ENCODE measurements at regions not wholly inside any gene's neighbourhood (a gene's known extent, or its start where the extent isn't known, plus 50 kb on each side); places are given as distances from the start of the nearest gene placed in this dataset.
"Not testable (repeated sequence)": the region's sequence is repeated elsewhere in the genome, so short reads cannot be mapped to it uniquely, and the experiment has no call there.

DNA sequence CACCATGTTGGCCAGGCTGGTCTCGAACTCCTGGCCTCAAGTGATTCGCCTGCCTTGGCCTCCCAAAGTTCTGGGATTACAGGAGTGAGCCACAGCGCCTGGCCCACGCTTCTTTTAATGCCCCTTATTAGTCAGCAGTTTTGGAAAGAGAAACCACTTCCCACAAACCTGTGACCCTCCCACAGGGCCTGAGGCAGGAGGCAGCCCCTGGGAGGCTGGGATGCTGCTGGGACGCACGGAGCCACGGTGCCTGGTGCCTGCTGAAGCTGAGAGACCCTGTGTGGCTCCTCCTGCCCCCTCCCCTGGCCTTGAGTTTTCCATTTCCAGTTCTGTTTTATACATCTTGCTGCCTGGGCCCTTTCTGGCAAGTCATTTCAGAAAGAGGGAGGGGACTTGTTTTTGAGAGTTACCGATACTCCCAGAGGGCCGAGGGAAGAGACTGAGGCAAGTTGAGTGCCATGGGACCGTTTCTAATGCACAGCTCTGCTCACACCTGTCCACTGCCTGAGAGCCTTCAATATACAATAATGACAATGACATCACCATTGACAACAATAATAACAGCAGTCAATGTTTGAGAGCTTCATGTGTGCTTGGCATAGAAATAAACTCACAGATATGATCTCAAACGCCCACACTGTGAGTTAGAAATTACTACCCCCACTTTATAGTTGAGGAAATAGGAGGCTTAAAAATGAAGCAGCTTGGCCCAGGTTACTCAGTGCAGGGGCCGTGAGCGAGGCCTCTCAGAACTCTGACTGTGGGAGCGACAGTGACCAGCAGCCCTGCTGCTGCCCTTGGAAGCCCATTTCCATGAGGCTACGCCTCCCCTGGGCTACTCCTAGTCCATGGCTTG is 78.1 kb upstream of the YWHAQ start:
- DNase-seq: peak; percentile 52

DNA sequence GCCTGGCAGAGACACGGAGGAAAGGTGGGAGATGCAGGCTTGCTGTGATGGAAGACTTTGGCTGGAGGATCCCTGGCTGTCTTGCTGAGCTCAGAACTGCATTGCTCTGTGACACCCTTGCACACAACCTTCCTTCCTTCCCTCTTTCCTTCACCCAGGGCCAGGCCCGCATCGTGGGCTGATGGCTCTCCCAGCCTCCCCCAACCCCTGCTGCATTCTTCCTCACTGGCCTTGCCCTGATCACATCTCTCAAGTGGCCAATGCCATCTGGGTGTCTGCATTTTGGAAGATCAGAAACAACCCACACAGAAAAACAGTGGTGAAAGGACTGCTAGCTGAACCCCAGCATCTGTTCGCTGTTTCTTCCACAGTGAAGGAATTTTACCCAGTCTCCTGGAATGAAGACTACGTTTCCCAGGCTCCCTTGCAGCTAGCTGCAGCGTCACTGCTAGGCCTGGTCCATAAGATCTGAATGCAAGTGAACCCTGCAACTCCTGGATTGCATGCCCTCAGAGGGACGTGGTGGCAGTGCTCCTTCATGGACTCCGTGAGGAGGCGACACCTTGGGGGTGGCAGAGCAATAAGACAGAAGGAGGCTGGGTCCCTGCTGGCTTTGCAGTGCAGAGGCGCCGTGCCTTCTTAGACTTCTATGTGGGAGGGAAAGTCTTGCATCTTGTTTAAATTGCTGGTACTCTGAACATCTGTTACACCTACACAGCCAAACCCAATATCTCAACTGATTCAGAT is 78.9 kb upstream of the YWHAQ start:
- no peak for DNase-seq

DNA sequence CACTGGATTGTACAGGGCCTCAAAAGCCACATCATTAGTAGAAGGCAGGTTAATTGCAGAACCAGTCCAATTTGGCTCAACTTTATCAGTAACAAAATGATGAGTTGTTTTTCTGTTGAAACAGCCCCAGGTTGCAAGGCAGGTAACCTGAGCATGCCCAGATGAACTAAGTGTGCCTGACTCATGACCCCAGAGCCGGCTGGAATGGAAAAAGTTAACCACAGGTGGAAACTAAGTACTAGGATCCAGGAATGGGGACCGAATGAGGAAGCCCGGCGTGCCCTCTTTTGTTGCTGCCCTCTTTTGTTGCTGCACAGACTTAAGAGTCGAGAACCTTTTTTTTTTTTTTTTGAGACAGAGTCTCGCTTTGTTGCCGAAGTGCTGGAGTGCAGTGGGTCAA is 79.5 kb upstream of the YWHAQ start:
- no peak for DNase-seq

- DNase-seq: no peak
These were observed 81.5 kb upstream of the YWHAQ start for GRCh38 chr2:9712263-9712662.

- no peak for DNase-seq
These were observed 83.9 kb upstream of the YWHAQ start for GRCh38 chr2:9714630-9715214.

- DNase-seq: peak; percentile 10
These were observed 84.4 kb upstream of the YWHAQ start for GRCh38 chr2:9715238-9715637.

- no peak for DNase-seq
These were observed 87.2 kb upstream of the YWHAQ start for GRCh38 chr2:9717886-9718451.

- DNase-seq: no peak
These were observed 89.7 kb upstream of the YWHAQ start for GRCh38 chr2:9720352-9721093.

GRCh38 chr2:9721344-9721743 is 90.5 kb upstream of the YWHAQ start:
- DNase-seq: no peak

GRCh38 chr2:9722451-9722850 is 91.7 kb upstream of the YWHAQ start:
- DNase-seq: no peak

- DNase-seq: no peak
These were observed 93.8 kb upstream of the YWHAQ start for GRCh38 chr2:9724565-9724964.

GRCh38 chr2:9725106-9725505 is 94.3 kb upstream of the YWHAQ start:
- no peak for DNase-seq

GRCh38 chr2:9726016-9726415 is 95.2 kb upstream of the YWHAQ start:
- not testable (repeated sequence) for DNase-seq

DNA sequence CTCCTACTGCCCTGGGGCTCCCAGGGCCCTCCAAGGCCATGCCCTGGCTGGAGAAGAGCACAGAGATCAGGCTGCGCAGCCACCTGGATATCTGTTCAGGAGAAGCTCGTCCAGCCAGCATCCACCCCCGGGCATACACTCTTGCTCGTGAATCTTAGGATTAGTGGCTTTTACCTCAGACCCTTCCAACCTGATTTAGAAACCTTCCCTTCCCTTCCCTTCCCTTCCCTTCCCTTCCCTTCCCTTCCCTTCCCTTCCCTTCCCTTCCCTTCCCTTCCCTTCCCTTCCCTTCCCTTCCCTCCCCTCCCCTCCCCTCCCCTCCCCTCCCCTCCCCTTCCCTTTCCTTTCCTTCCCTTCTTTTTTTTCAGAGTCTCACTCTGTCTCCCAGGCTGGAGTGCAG is 99.7 kb upstream of the YWHAQ start:
- not testable (repeated sequence) for DNase-seq

GRCh38 chr2:9732824-9733223 is 102.0 kb upstream of the YWHAQ start:
- DNase-seq: no peak

GRCh38 chr2:9734308-9734707 is 103.5 kb upstream of the YWHAQ start:
- DNase-seq: no peak

DNA sequence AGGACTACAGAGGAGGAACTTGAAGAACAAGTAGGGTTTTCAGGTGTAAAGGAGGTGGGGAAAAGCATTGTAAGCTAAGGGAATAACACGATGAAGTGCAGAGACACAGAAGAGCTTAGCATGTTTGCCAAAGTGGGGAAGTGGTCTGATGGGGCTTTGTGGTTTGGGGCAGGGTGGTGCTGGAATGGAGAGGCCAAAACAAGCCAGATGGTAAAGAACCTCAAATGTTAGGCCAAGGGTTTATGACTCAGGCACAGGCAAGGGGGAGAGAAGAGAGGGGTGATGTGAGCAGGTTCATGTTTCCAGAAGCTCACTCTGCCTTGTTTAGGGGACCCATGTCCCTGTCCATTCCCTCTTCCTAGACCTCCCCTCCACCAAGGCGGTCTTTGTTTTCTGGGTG is 104.5 kb upstream of the YWHAQ start:
- no peak for DNase-seq

- DNase-seq: no peak
These were observed 105.2 kb upstream of the YWHAQ start for GRCh38 chr2:9736021-9736420.

DNA sequence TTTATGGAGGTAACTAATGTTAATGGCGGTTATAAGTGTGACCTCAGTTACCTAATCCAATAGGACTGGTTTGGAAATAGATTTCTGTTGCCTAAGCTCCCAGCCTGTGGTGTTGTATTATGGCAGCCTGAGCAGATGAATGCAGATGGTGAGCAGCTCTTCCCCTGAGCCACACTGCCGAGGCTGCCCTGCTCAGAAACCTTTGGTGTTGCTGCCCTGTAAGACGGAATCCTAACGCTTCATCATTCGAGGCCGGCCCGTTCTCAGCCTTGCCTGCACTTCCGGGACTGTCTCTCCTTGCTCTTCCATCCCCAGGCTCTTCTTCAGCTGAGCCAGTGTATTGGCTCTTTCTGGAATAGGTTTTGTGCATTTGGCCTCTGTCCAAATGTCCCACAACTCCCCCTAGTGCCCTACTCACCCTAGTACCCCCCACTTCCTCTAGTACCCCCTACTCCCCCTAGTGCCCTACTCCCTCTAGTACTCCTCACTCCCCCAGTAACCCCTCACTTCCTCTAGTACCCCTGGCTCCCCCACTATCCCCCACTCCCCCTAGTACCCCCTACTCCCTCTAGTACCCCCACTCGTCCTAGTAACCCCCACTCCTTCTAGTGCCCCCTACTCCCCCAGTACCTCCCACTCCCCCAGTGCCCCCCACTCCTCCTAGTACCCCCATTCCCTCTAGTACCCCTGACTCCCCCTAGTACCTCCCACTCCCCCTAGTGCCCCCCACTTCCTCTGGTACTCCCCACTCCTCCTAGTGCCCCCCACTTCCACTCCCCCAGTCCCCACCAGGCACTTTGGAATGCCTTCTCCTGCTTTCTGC is 106.0 kb upstream of the TAF1B start:
- DNase-seq: no peak

DNA sequence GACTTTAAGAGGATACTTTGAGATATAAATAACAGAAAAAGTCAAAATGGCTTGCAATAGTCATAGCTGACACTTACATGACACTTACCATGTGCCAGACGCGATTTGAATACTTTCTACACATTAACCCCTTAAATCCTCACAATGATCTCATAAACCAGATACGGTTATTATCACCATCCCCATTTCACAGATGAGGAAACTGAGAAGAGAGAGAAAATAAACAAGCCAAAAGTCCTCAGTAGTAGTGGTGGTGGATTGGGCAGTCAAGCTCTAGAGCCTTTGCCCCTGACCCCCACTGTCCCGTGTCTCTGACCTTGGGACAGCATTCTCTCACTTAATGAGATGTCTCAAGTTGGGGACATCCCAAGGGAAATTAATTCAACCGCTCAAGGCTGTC is 105.2 kb upstream of the TAF1B start:
- DNase-seq: no peak

DNA sequence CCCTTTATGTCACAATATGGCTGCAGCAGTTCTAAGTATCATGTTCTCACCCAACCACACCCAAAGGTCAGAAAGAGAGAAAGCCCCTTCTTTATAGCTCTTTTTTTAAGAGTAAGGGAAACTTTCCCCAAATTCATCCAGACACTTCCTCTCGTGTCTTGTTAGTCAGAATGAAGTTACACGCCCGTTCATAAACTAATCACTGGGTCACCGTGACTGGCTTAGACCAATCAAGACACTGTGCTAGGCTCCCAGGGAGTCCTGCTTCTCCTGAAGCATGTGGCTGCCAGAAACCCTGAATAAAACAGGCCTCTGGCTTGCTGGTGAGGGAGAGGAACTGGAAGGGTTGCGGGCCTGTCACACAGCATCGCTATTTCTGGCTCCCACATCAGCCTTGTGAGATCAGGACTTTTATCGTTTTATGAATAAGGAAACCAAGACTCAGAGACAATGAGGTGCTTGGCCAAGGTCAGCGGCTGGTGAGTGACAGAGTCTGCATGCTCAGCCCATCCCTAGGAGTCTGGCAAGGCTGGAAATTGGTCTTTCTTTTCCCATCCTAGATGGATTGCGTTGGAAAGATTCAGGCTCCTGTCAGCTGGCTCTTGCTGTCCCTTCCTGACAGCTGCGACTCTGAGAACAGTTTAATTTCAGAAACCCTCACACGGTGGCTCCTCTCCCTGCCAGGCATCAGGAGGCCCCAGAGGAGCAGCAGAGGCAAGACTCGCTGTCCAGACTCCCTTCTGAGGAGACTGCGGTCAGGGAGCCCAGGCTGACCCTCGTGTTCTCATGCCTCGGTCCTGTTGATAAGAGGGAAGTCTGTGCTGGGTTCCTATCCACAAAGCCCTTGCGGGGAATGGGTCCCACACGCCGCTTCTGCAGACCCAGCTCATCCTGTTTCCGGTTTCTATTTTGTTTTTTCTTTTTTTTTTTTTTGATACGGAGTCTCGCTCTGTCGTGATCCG is 104.5 kb upstream of the TAF1B start:
- DNase-seq: peak; percentile 95
